ENCODE measurements at regions not wholly inside any gene's neighbourhood (a gene's known extent, or its start where the extent isn't known, plus 50 kb on each side); places are given as distances from the start of the nearest gene placed in this dataset.

DNA sequence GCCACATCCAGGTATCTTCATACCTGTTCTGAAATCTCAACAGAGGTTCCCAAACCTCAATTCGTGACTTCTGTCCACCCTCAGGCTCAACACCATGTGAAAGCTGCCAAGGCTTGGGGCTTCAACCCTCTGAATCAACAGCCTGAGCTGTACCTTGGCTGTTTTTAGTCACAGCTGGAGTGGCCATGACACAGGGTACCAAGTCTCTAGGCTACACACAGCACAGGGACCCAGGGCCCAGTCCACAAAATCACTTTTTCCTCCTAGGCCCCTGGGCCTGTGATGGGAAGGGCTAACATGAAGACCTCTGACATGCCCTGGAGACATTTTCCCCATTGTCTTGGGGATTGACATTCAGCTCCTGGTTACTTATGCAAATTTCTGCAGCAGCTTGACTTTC lies 464.9 kb downstream of the ELAVL2 start:
- Histone ChIP-seq H3K4me1 (ENCODE audit: control insufficient read depth in 2 of 2, insufficient read depth in 1 of 2, low read depth in 1 of 2, low read length in 2 of 2) (no peaks in the 10 kb centered on the region), H3K4me2 (ENCODE audit: insufficient read depth, low read length, poor library complexity, severe bottlenecking) (no peak overlapping the region), H2BK5ac (ENCODE audit: low read length) (no peak overlapping the region), H3K27me3 (ENCODE audit: control insufficient read depth in 3 of 3, insufficient read depth in 3 of 3, low read depth in 1 of 3, low read length in 3 of 3) (no peaks in the 10 kb centered on the region), H2BK15ac (ENCODE audit: low read length) (no peak overlapping the region), H2AFZ (ENCODE audit: low read length) (no peak overlapping the region), H3K79me1 (ENCODE audit: low read depth, low read length) (no peaks in the 10 kb centered on the region), H3K36me3 (replicated peaks in 1 of 2; ENCODE audit: control insufficient read depth in 2 of 2, insufficient read depth in 2 of 2, low read length in 2 of 2) (no peaks in the 10 kb centered on the region), H3K4me3 (ENCODE audit: low read length in 2 of 2) (no peak overlapping the region), H2AK5ac (ENCODE audit: low read depth, low read length) (no peak overlapping the region), H3K14ac (ENCODE audit: low read length) (no peak overlapping the region), H2BK120ac (ENCODE audit: low read depth, low read length) (no peak overlapping the region), H3K4ac (ENCODE audit: low read length) (no peak overlapping the region), H4K91ac (ENCODE audit: low read depth, low read length, poor library complexity) (no peak overlapping the region), H3K27ac (replicated peaks; ENCODE audit: low read length) (no peak overlapping the region), H4K8ac (ENCODE audit: low read depth, low read length) (no peak overlapping the region), H3K18ac (ENCODE audit: low read length) (no peak overlapping the region), H3K9ac (ENCODE audit: low read depth, low read length, poor library complexity) (no peak overlapping the region), H2BK12ac (ENCODE audit: low read length) (no peak overlapping the region), H3K9me3 (replicated peaks in 1 of 2; ENCODE audit: control insufficient read depth in 2 of 2, insufficient read depth in 1 of 2, low read depth in 1 of 2, low read length in 2 of 2) (no peaks in the 10 kb centered on the region), H3K23ac (ENCODE audit: low read depth, low read length, poor library complexity) (no peak overlapping the region)
- DNase-seq (ENCODE audit: low spot score): no peak
- no CpG with 5 or more reads among the region's 1 CpG for WGBS, 2 donors (ENCODE audit: extremely low coverage in 2 of 2, insufficient read length in 2 of 2, insufficient replicate concordance in 1 of 2)

DNA sequence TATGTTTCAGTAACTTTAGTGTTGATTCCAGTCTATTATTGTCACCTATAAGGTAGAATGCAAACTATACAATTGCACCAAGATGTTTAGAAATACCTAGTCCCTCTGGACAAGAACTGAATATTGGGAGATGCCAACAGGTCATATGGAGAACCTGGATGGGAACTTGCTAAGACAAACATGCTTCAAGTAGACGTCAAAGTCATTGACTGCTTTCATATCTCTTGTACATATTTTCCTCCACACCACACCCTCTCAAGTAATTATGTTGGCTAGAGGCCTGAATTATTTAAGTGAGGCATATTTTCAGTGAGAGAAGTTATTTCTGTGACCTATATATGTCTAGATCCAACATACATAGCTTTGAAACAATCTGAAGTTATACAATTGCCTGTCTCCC lies 453.3 kb downstream of the ELAVL2 start:
- H3K14ac ChIP-seq (ENCODE audit: low read length): no peak overlapping the region
- H3K9ac ChIP-seq (ENCODE audit: low read depth, low read length, poor library complexity): no peak overlapping the region
- WGBS, 2 donors (ENCODE audit: extremely low coverage in 2 of 2, insufficient read length in 2 of 2, insufficient replicate concordance in 1 of 2): no CpG with 5 or more reads among the region's 1 CpG
- no peak overlapping the region for H3K4me3 ChIP-seq (ENCODE audit: low read length in 2 of 2)
- H3K18ac ChIP-seq (ENCODE audit: low read length): no peak overlapping the region
- H3K4me1 ChIP-seq (ENCODE audit: control insufficient read depth in 2 of 2, insufficient read depth in 1 of 2, low read depth in 1 of 2, low read length in 2 of 2): no peaks in the 10 kb centered on the region
- no peak overlapping the region for H2BK12ac ChIP-seq (ENCODE audit: low read length)
- no peaks in the 10 kb centered on the region for H3K79me1 ChIP-seq (ENCODE audit: low read depth, low read length)
- no peak overlapping the region for H2BK5ac ChIP-seq (ENCODE audit: low read length)
- no peak overlapping the region for H3K27ac ChIP-seq (replicated peaks; ENCODE audit: low read length)
- H3K4me2 ChIP-seq (ENCODE audit: insufficient read depth, low read length, poor library complexity, severe bottlenecking): no peak overlapping the region
- no peak overlapping the region for H3K23ac ChIP-seq (ENCODE audit: low read depth, low read length, poor library complexity)
- no peaks in the 10 kb centered on the region for H3K36me3 ChIP-seq (replicated peaks in 1 of 2; ENCODE audit: control insufficient read depth in 2 of 2, insufficient read depth in 2 of 2, low read length in 2 of 2)
- no peak overlapping the region for H4K8ac ChIP-seq (ENCODE audit: low read depth, low read length)
- H2BK120ac ChIP-seq (ENCODE audit: low read depth, low read length): no peak overlapping the region
- H4K91ac ChIP-seq (ENCODE audit: low read depth, low read length, poor library complexity): no peak overlapping the region
- DNase-seq (ENCODE audit: low spot score): no peak
- no peak overlapping the region for H2AK5ac ChIP-seq (ENCODE audit: low read depth, low read length)
- H2AFZ ChIP-seq (ENCODE audit: low read length): no peak overlapping the region
- no peak overlapping the region for H3K4ac ChIP-seq (ENCODE audit: low read length)
- no peak overlapping the region for H2BK15ac ChIP-seq (ENCODE audit: low read length)
- no peaks in the 10 kb centered on the region for H3K27me3 ChIP-seq (ENCODE audit: control insufficient read depth in 3 of 3, insufficient read depth in 3 of 3, low read depth in 1 of 3, low read length in 3 of 3)
- H3K9me3 ChIP-seq (replicated peaks in 1 of 2; ENCODE audit: control insufficient read depth in 2 of 2, insufficient read depth in 1 of 2, low read depth in 1 of 2, low read length in 2 of 2): no peaks in the 10 kb centered on the region

DNA sequence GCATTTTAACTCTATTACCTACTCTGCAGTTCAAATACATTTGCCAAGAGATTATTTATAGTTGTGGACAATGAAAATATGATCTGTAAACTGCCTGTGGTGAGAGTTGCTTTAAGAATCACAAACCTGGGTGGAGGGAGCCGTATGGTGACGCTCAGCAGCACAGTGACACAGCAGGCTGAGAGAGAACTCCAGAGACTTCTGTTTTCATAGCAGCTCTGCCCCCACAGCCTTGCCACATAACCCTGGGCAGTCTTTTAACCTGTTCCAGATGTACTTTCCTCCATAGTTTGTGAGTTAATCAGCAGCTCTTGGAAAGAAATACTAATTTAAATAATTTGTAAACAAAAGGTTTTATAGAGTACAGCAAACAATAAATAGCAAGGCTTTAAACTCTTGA lies 450.5 kb downstream of the ELAVL2 start:
- no peaks in the 10 kb centered on the region for H3K79me1 ChIP-seq (ENCODE audit: low read depth, low read length)
- no peak overlapping the region for H4K91ac ChIP-seq (ENCODE audit: low read depth, low read length, poor library complexity)
- H3K27me3 ChIP-seq (ENCODE audit: control insufficient read depth in 3 of 3, insufficient read depth in 3 of 3, low read depth in 1 of 3, low read length in 3 of 3): no peaks in the 10 kb centered on the region
- H3K4me3 ChIP-seq (ENCODE audit: low read length in 2 of 2): no peak overlapping the region
- H2AK5ac ChIP-seq (ENCODE audit: low read depth, low read length): no peak overlapping the region
- no peak overlapping the region for H3K4ac ChIP-seq (ENCODE audit: low read length)
- no peak overlapping the region for H3K9ac ChIP-seq (ENCODE audit: low read depth, low read length, poor library complexity)
- no peak overlapping the region for H3K23ac ChIP-seq (ENCODE audit: low read depth, low read length, poor library complexity)
- DNase-seq (ENCODE audit: low spot score): no peak
- H3K4me2 ChIP-seq (ENCODE audit: insufficient read depth, low read length, poor library complexity, severe bottlenecking): no peak overlapping the region
- no peak overlapping the region for H2BK12ac ChIP-seq (ENCODE audit: low read length)
- H4K8ac ChIP-seq (ENCODE audit: low read depth, low read length): no peak overlapping the region
- no peak overlapping the region for H2BK120ac ChIP-seq (ENCODE audit: low read depth, low read length)
- no peaks in the 10 kb centered on the region for H3K36me3 ChIP-seq (replicated peaks in 1 of 2; ENCODE audit: control insufficient read depth in 2 of 2, insufficient read depth in 2 of 2, low read length in 2 of 2)
- no CpG with 5 or more reads among the region's 2 CpGs for WGBS, 2 donors (ENCODE audit: extremely low coverage in 2 of 2, insufficient read length in 2 of 2, insufficient replicate concordance in 1 of 2)
- no peak overlapping the region for H3K14ac ChIP-seq (ENCODE audit: low read length)
- H3K4me1 ChIP-seq (ENCODE audit: control insufficient read depth in 2 of 2, insufficient read depth in 1 of 2, low read depth in 1 of 2, low read length in 2 of 2): no peaks in the 10 kb centered on the region
- no peak overlapping the region for H2BK15ac ChIP-seq (ENCODE audit: low read length)
- no peak overlapping the region for H3K18ac ChIP-seq (ENCODE audit: low read length)
- H3K27ac ChIP-seq (replicated peaks; ENCODE audit: low read length): no peak overlapping the region
- H3K9me3 ChIP-seq (replicated peaks in 1 of 2; ENCODE audit: control insufficient read depth in 2 of 2, insufficient read depth in 1 of 2, low read depth in 1 of 2, low read length in 2 of 2): no peaks in the 10 kb centered on the region
- no peak overlapping the region for H2AFZ ChIP-seq (ENCODE audit: low read length)
- H2BK5ac ChIP-seq (ENCODE audit: low read length): no peak overlapping the region

DNA sequence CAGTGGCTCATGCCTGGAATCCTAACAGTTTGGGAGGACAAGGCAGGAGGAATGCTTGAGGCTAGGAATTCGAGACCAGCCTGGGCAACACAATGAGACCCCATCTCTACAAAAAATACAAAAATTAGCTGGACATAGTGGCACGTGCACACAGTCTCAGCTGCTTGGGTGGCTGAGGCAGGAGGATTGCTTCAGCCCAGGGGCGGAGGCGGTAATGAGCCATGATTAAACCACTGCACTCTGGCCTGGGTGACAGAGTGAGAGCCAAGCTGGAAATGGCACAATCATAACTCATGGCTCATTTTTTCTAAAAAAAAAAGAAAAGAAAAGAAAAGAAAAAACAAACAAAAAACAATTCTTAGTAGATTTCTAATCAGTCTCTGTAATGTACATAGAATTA lies 446.2 kb downstream of the ELAVL2 start:
- no peak overlapping the region for H2AK5ac ChIP-seq (ENCODE audit: low read depth, low read length)
- H3K14ac ChIP-seq (ENCODE audit: low read length): no peak overlapping the region
- no peak overlapping the region for H3K9ac ChIP-seq (ENCODE audit: low read depth, low read length, poor library complexity)
- no peak overlapping the region for H3K27ac ChIP-seq (replicated peaks; ENCODE audit: low read length)
- no peak overlapping the region for H3K18ac ChIP-seq (ENCODE audit: low read length)
- H4K8ac ChIP-seq (ENCODE audit: low read depth, low read length): no peak overlapping the region
- H3K4me3 ChIP-seq (ENCODE audit: low read length in 2 of 2): no peak overlapping the region
- H3K79me1 ChIP-seq (ENCODE audit: low read depth, low read length): no peaks in the 10 kb centered on the region
- H2BK5ac ChIP-seq (ENCODE audit: low read length): no peak overlapping the region
- H4K91ac ChIP-seq (ENCODE audit: low read depth, low read length, poor library complexity): no peak overlapping the region
- H2BK120ac ChIP-seq (ENCODE audit: low read depth, low read length): no peak overlapping the region
- no peaks in the 10 kb centered on the region for H3K27me3 ChIP-seq (ENCODE audit: control insufficient read depth in 3 of 3, insufficient read depth in 3 of 3, low read depth in 1 of 3, low read length in 3 of 3)
- H2BK12ac ChIP-seq (ENCODE audit: low read length): no peak overlapping the region
- no peak for DNase-seq (ENCODE audit: low spot score)
- no peaks in the 10 kb centered on the region for H3K36me3 ChIP-seq (replicated peaks in 1 of 2; ENCODE audit: control insufficient read depth in 2 of 2, insufficient read depth in 2 of 2, low read length in 2 of 2)
- no peak overlapping the region for H3K23ac ChIP-seq (ENCODE audit: low read depth, low read length, poor library complexity)
- no peak overlapping the region for H3K4ac ChIP-seq (ENCODE audit: low read length)
- no peak overlapping the region for H2BK15ac ChIP-seq (ENCODE audit: low read length)
- no peaks in the 10 kb centered on the region for H3K9me3 ChIP-seq (replicated peaks in 1 of 2; ENCODE audit: control insufficient read depth in 2 of 2, insufficient read depth in 1 of 2, low read depth in 1 of 2, low read length in 2 of 2)
- WGBS, 2 donors (ENCODE audit: extremely low coverage in 2 of 2, insufficient read length in 2 of 2, insufficient replicate concordance in 1 of 2): no CpG with 5 or more reads among the region's 4 CpGs
- no peak overlapping the region for H3K4me2 ChIP-seq (ENCODE audit: insufficient read depth, low read length, poor library complexity, severe bottlenecking)
- H2AFZ ChIP-seq (ENCODE audit: low read length): no peak overlapping the region
- no peaks in the 10 kb centered on the region for H3K4me1 ChIP-seq (ENCODE audit: control insufficient read depth in 2 of 2, insufficient read depth in 1 of 2, low read depth in 1 of 2, low read length in 2 of 2)
